ENCODE measurements at regions not wholly inside any gene's neighbourhood (a gene's known extent, or its start where the extent isn't known, plus 50 kb on each side); places are given as distances from the start of the nearest gene placed in this dataset.

DNA sequence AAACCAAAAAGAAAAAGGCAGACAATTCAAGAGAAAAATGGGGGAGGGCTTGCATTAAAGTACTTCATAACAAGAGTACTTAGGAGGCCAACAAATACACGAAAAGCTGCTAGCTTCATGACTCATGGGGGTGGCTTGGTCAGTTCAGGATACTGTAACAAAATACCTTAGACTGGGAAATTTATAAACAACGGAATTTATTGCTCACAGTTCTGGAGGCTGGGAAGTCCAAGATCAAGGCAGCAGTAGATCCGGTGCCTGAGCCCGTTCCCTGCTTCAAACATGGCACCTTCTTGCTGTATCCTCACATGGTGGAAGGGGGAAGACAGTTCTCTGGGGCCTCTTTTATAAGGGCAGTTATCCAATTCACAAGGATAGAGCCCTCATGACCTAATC lies 111.4 kb downstream of the C9orf50 start:
- TF ChIP-seq, protein P1, sequence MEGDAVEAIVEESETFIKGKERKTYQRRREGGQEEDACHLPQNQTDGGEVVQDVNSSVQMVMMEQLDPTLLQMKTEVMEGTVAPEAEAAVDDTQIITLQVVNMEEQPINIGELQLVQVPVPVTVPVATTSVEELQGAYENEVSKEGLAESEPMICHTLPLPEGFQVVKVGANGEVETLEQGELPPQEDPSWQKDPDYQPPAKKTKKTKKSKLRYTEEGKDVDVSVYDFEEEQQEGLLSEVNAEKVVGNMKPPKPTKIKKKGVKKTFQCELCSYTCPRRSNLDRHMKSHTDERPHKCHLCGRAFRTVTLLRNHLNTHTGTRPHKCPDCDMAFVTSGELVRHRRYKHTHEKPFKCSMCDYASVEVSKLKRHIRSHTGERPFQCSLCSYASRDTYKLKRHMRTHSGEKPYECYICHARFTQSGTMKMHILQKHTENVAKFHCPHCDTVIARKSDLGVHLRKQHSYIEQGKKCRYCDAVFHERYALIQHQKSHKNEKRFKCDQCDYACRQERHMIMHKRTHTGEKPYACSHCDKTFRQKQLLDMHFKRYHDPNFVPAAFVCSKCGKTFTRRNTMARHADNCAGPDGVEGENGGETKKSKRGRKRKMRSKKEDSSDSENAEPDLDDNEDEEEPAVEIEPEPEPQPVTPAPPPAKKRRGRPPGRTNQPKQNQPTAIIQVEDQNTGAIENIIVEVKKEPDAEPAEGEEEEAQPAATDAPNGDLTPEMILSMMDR (conservative IDR thresholded peaks at IDR 0.05; ENCODE audit: low read depth, low read length): no peak
- no peak for TF ChIP-seq EZH2 (IDR thresholded peaks at IDR 0.05; ENCODE audit: low read length, unreplicated experiment)
- TF ChIP-seq EZH2phosphoT487 (IDR thresholded peaks at IDR 0.05; ENCODE audit: borderline replicate concordance, low read length): no peak

Data from PC-3 (cell line).